BLaER1 treated with 17β-estradiol and CSF1 and Interleukin-3, amounts not matched to agents 10 nM and 100 nM (cell line): ENCODE measurements at regions not wholly inside any gene's neighbourhood (a gene's known extent, or its start where the extent isn't known, plus 50 kb on each side); places are given as distances from the start of the nearest gene placed in this dataset.
A peak's percentile ranks its signal among the peaks of the same experiment; 100 is the strongest.

Experiments
- H3K27ac ChIP-seq, 11 experiments: shearing (Covaris generic); formaldehyde crosslinking; 2 replicates each; pipeline ENCODE4 v1.8.1; 2022
- H3K27me3 ChIP-seq, 11 experiments: shearing (Covaris generic); formaldehyde crosslinking; 2 replicates each; pipeline ENCODE4 v1.8.1; 2022
- H3K36me3 ChIP-seq, 11 experiments: shearing (Covaris generic); formaldehyde crosslinking; 2 replicates each; pipeline ENCODE4 v1.8.1; 2022
- H3K4me1 ChIP-seq, 10 experiments: shearing (Covaris generic); formaldehyde crosslinking; 2 replicates each; pipeline ENCODE4 v1.8.1; 2022
- H3K4me2 ChIP-seq, 11 experiments: shearing (Covaris generic); formaldehyde crosslinking; 2 replicates each; pipeline ENCODE4 v1.8.1; 2022
- H3K4me3 ChIP-seq, 10 experiments: shearing (Covaris generic); formaldehyde crosslinking; 2 replicates each; pipeline ENCODE4 v1.8.1; 2022
- H3K9ac ChIP-seq, 11 experiments: shearing (Covaris generic); formaldehyde crosslinking; 2 replicates each; pipeline ENCODE4 v1.8.1; 2022
- H3K9me3 ChIP-seq, 11 experiments: shearing (Covaris generic); formaldehyde crosslinking; replicated peaks in 1 of 11; 2 replicates each; pipeline ENCODE4 v1.8.1; 2022
- H4K20me1 ChIP-seq, 11 experiments: shearing (Covaris generic); formaldehyde crosslinking; 2 replicates each; pipeline ENCODE4 v1.8.1; 2022
- Cebpa-rat ChIP-seq, 11 experiments: shearing (Covaris generic); IDR thresholded peaks; 2 replicates each; pipeline ENCODE4 v1.8.1; 2022

- no peak overlapping the region for H3K27ac ChIP-seq
- peaks cover 33 to 47% (median 41%) of the 10 kb centered on the region in 10 experiments for H3K4me1 ChIP-seq
- H3K9me3 ChIP-seq, result no peaks in the 10 kb centered on the region
- no peaks in the 10 kb centered on the region; a peak in 1 of 22 replicates for H4K20me1 ChIP-seq
- H3K27me3 ChIP-seq, result no peaks in the 10 kb centered on the region
- H3K9ac ChIP-seq, result no peak overlapping the region
- H3K36me3 ChIP-seq, result no peaks in the 10 kb centered on the region
- 0 out of 22 replicates have a peak overlapping the region, but pooled peaks of 1 of the 11 experiments have one; percentile 8 for H3K4me2 ChIP-seq
- H3K4me3 ChIP-seq, result no peak overlapping the region
- TF ChIP-seq Cebpa-rat (IDR thresholded peaks at IDR 0.05), result no peak
Observed at GRCh38 chr17:83179374-83179773, 100.0 kb downstream of the METRNL start.

GRCh38 chr17:83179811-83180210 is 100.4 kb downstream of the METRNL start:
- no peaks in the 10 kb centered on the region for H3K9me3 ChIP-seq
- no peak overlapping the region for H3K4me3 ChIP-seq
- no peaks in the 10 kb centered on the region for H3K36me3 ChIP-seq
- H4K20me1 ChIP-seq, result no peaks in the 10 kb centered on the region
- no peak overlapping the region for H3K9ac ChIP-seq
- no peaks in the 10 kb centered on the region for H3K27me3 ChIP-seq
- TF ChIP-seq Cebpa-rat (IDR thresholded peaks at IDR 0.05), result no peak
- H3K4me2 ChIP-seq, result no peak overlapping the region
- peaks cover 28 to 42% (median 37%) of the 10 kb centered on the region in 10 experiments for H3K4me1 ChIP-seq
- no peak overlapping the region for H3K27ac ChIP-seq

GRCh38 chr17:83180264-83180995 is 101.0 kb downstream of the METRNL start:
- H3K4me2 ChIP-seq, result no peak overlapping the region
- peaks cover 22 to 36% (median 31%) of the 10 kb centered on the region in 10 experiments for H3K4me1 ChIP-seq
- no peak overlapping the region for H3K9ac ChIP-seq
- H3K27ac ChIP-seq, result no peak overlapping the region
- H3K4me3 ChIP-seq, result no peak overlapping the region
- H4K20me1 ChIP-seq, result no peaks in the 10 kb centered on the region
- H3K36me3 ChIP-seq, result no peaks in the 10 kb centered on the region
- no peaks in the 10 kb centered on the region for H3K9me3 ChIP-seq
- TF ChIP-seq Cebpa-rat (IDR thresholded peaks at IDR 0.05), result no peak
- H3K27me3 ChIP-seq, result no peaks in the 10 kb centered on the region

- H3K9me3 ChIP-seq, result no peaks in the 10 kb centered on the region
- no peaks in the 10 kb centered on the region for H3K36me3 ChIP-seq
- no peak overlapping the region for H3K4me3 ChIP-seq
- H3K27me3 ChIP-seq, result no peaks in the 10 kb centered on the region
- H3K4me1 ChIP-seq, result peaks cover 16 to 30% (median 26%) of the 10 kb centered on the region in 10 experiments
- no peak overlapping the region for H3K9ac ChIP-seq
- H4K20me1 ChIP-seq, result no peaks in the 10 kb centered on the region
- no peak overlapping the region for H3K4me2 ChIP-seq
- no peak for TF ChIP-seq Cebpa-rat (IDR thresholded peaks at IDR 0.05)
- H3K27ac ChIP-seq, result no peak overlapping the region
Observed at GRCh38 chr17:83180996-83181481, 101.6 kb downstream of the METRNL start.

- peak overlapping the region in 5 of 11 experiments; percentile 21 to 61 (median 52); a peak in 8 of 22 replicates for H3K27ac ChIP-seq
- peak overlapping the region in 3 of 11 experiments; percentile 5 to 17 (median 15); a peak in 1 of 22 replicates for H3K9ac ChIP-seq
- peaks cover 14 to 26% (median 23%) of the 10 kb centered on the region in 10 experiments for H3K4me1 ChIP-seq
- H3K36me3 ChIP-seq, result no peaks in the 10 kb centered on the region
- H3K27me3 ChIP-seq, result no peaks in the 10 kb centered on the region
- H3K9me3 ChIP-seq, result no peaks in the 10 kb centered on the region
- H3K4me3 ChIP-seq, result no peak overlapping the region
- no peak for TF ChIP-seq Cebpa-rat (IDR thresholded peaks at IDR 0.05)
- no peaks in the 10 kb centered on the region for H4K20me1 ChIP-seq
- peak overlapping the region in 10 of 11 experiments; percentile 10 to 79 (median 34); a peak in 16 of 22 replicates for H3K4me2 ChIP-seq
Observed at GRCh38 chr17:83181991-83182619, 102.7 kb downstream of the METRNL start.

- Histone ChIP-seq H3K4me1 (peaks cover 14 to 26% (median 23%) of the 10 kb centered on the region in 10 experiments), H3K27me3 (no peaks in the 10 kb centered on the region), H3K36me3 (no peaks in the 10 kb centered on the region), H3K9me3 (peaks cover 0 to 3% (median under 1%) of the 10 kb centered on the region in 11 experiments; a peak in 16 of 22 replicates), H3K4me3 (no peak overlapping the region), H3K27ac (peak overlapping the region in 5 of 11 experiments; percentile 21 to 61 (median 52); a peak in 8 of 22 replicates), H3K4me2 (peak overlapping the region; percentile 10 to 79 (median 33); a peak in 21 of 22 replicates), H3K9ac (peak overlapping the region in 3 of 11 experiments; percentile 5 to 17 (median 15); a peak in 2 of 22 replicates), H4K20me1 (no peaks in the 10 kb centered on the region)
- TF ChIP-seq Cebpa-rat (IDR thresholded peaks at IDR 0.05), result no peak
Observed at GRCh38 chr17:83182620-83183101, 103.3 kb downstream of the METRNL start.

- Histone ChIP-seq H3K27ac (peak overlapping the region in 5 of 11 experiments; percentile 6 to 61 (median 52); a peak in 7 of 22 replicates), H3K4me1 (peaks cover 14 to 26% (median 23%) of the 10 kb centered on the region in 10 experiments), H3K4me2 (peak overlapping the region; percentile 10 to 79 (median 33); a peak in 20 of 22 replicates), H3K9ac (0 out of 22 replicates have a peak overlapping the region, but pooled peaks of 2 of the 11 experiments have one; percentile 17), H3K27me3 (no peaks in the 10 kb centered on the region), H3K9me3 (peaks cover 7 to 10% (median 7%) of the 10 kb centered on the region in 11 experiments), H4K20me1 (no peaks in the 10 kb centered on the region), H3K36me3 (no peaks in the 10 kb centered on the region), H3K4me3 (no peak overlapping the region)
- no peak for TF ChIP-seq Cebpa-rat (IDR thresholded peaks at IDR 0.05)
Observed at GRCh38 chr17:83183145-83183948, 103.9 kb downstream of the METRNL start.

- no peak for TF ChIP-seq Cebpa-rat (IDR thresholded peaks at IDR 0.05)
- H3K4me3 ChIP-seq, result no peak overlapping the region
- H3K9me3 ChIP-seq, result peaks cover 8 to 17% (median 14%) of the 10 kb centered on the region in 11 experiments
- no peaks in the 10 kb centered on the region for H4K20me1 ChIP-seq
- no peaks in the 10 kb centered on the region for H3K27me3 ChIP-seq
- peak overlapping the region in 4 of 11 experiments; percentile 21 to 61 (median 54); a peak in 6 of 22 replicates for H3K27ac ChIP-seq
- no peaks in the 10 kb centered on the region for H3K36me3 ChIP-seq
- peaks cover 14 to 26% (median 22%) of the 10 kb centered on the region in 10 experiments for H3K4me1 ChIP-seq
- 0 out of 22 replicates have a peak overlapping the region, but pooled peaks of 1 of the 11 experiments have one; percentile 17 for H3K9ac ChIP-seq
- peak overlapping the region in 5 of 11 experiments; percentile 10 to 79 (median 59); a peak in 9 of 22 replicates for H3K4me2 ChIP-seq
Observed at GRCh38 chr17:83183951-83184506, 104.6 kb downstream of the METRNL start.
